ENCODE measurements at regions not wholly inside any gene's neighbourhood (a gene's known extent, or its start where the extent isn't known, plus 50 kb on each side); places are given as distances from the start of the nearest gene placed in this dataset.

DNA sequence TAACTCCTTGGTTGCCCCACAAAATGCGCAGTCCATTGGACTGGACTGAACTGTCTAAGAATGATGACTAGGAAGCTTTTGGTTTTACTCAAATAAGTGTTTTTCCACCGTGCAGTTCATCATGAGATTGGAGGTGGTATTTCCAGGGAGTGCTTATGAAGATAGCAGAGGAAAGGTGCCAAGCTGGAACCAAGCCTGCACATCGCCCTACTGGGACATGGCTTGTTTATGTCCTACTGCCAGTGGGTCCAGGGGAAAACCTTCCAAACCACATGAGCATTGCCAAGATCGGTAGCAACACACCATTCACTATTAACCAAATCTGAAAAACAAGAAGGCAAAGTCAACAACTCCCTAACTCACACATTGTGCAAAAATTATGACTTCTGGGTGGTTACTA lies 54.7 kb upstream of the DSCAM start:
- Mint-ChIP-seq H3K4me1 (ENCODE audit: low read depth in 2 of 2) (no peaks in the 10 kb centered on the region), H3K9me3 (peaks cover 7% of the 10 kb centered on the region), H3K4me3 (no peak overlapping the region), H3K27me3 (no peaks in the 10 kb centered on the region), H3K36me3 (peaks cover under 1% of the 10 kb centered on the region), H3K27ac (no peak overlapping the region)
- no peak for DNase-seq (ENCODE audit: low spot score)
- no peak for ATAC-seq

DNA sequence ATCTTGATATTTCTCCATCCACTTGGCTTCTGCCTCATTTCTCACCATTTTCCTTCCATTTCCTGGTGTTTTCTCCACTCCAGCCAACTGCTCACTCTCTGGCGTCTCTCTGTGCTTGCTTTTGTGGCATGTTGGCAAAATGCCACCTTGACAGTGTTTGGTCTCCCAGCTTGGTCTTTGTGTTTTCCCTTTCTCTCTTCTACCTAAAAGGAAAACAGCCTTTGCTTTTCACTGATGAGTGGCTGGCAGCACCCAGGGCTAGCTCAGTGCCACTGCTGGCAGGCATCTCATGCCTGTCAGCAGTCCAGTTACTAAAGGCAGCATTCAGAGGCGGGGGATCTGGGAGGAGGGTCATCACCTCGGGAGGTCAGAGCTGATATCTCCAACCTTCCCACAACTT lies 55.3 kb upstream of the DSCAM start:
- Mint-ChIP-seq H3K27ac (no peak overlapping the region), H3K4me1 (ENCODE audit: low read depth in 2 of 2) (no peaks in the 10 kb centered on the region), H3K9me3 (peaks cover 4% of the 10 kb centered on the region), H3K4me3 (no peak overlapping the region), H3K36me3 (no peaks in the 10 kb centered on the region), H3K27me3 (no peaks in the 10 kb centered on the region)
- ATAC-seq (no peak), DNase-seq (ENCODE audit: low spot score) (no peak)

DNA sequence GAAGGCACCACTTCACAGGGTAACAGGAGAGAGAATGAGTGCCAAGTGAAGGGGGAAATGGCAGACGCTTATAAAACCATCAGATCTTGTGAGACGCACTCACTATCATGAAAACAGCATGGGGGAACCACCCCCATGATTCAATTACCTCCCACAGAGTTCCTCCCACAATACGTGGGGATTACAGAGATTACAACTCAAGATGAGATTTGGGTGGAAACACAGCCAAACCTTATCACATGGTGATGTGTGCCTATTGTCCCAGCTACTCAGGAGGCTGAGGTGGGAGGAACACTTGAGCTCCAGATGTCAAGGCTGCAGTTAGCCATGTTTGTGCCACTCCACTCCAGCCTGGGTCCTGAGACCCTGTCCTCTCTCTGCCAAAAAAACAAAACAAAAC lies 56.0 kb upstream of the DSCAM start:
- Mint-ChIP-seq H3K36me3 (no peaks in the 10 kb centered on the region), H3K4me1 (ENCODE audit: low read depth in 2 of 2) (no peaks in the 10 kb centered on the region), H3K4me3 (no peak overlapping the region), H3K27me3 (no peaks in the 10 kb centered on the region), H3K9me3 (peaks cover 4% of the 10 kb centered on the region), H3K27ac (no peak overlapping the region)
- DNase-seq (ENCODE audit: low spot score): no peak
- ATAC-seq: no peak

GRCh38 chr21:40905251-40905650 lies 58.3 kb upstream of the DSCAM start:
- H3K9me3 Mint-ChIP-seq: peaks cover 1% of the 10 kb centered on the region
- H3K4me1 Mint-ChIP-seq (ENCODE audit: low read depth in 2 of 2): no peaks in the 10 kb centered on the region
- ATAC-seq (no peak), DNase-seq (ENCODE audit: low spot score) (no peak)
- no peaks in the 10 kb centered on the region for H3K27me3 Mint-ChIP-seq
- no peak overlapping the region for H3K4me3 Mint-ChIP-seq
- no peak overlapping the region for H3K27ac Mint-ChIP-seq
- H3K36me3 Mint-ChIP-seq: no peaks in the 10 kb centered on the region

- ATAC-seq (no peak), DNase-seq (ENCODE audit: low spot score) (no peak)
- H3K4me1 Mint-ChIP-seq (ENCODE audit: low read depth in 2 of 2): no peaks in the 10 kb centered on the region
- peaks cover 12% of the 10 kb centered on the region for H3K9me3 Mint-ChIP-seq
- H3K36me3 Mint-ChIP-seq: peaks cover 9% of the 10 kb centered on the region
- H3K4me3 Mint-ChIP-seq: no peak overlapping the region
- peaks cover 0 to 2% of the 10 kb centered on the region in 2 donors for H3K27me3 Mint-ChIP-seq
- no peak overlapping the region for H3K27ac Mint-ChIP-seq
Observed at GRCh38 chr21:40912375-40912774, 65.4 kb upstream of the DSCAM start.

GRCh38 chr21:40915114-40915513 lies 68.2 kb upstream of the DSCAM start:
- Mint-ChIP-seq H3K36me3 (peaks cover 9% of the 10 kb centered on the region), H3K4me1 (ENCODE audit: low read depth in 2 of 2) (no peaks in the 10 kb centered on the region), H3K4me3 (no peak overlapping the region), H3K27ac (no peak overlapping the region), H3K27me3 (peaks cover 0 to 2% of the 10 kb centered on the region in 2 donors), H3K9me3 (peaks cover 12% of the 10 kb centered on the region)
- no peak for DNase-seq (ENCODE audit: low spot score)
- no peak for ATAC-seq

- Mint-ChIP-seq H3K36me3 (no peaks in the 10 kb centered on the region), H3K4me1 (ENCODE audit: low read depth in 2 of 2) (no peaks in the 10 kb centered on the region), H3K9me3 (peaks cover 6% of the 10 kb centered on the region), H3K27me3 (no peaks in the 10 kb centered on the region), H3K4me3 (no peak overlapping the region), H3K27ac (no peak overlapping the region)
- no peak for ATAC-seq
- DNase-seq (ENCODE audit: low spot score): no peak
Observed at GRCh38 chr21:40923407-40923806, 76.4 kb upstream of the DSCAM start.

DNA sequence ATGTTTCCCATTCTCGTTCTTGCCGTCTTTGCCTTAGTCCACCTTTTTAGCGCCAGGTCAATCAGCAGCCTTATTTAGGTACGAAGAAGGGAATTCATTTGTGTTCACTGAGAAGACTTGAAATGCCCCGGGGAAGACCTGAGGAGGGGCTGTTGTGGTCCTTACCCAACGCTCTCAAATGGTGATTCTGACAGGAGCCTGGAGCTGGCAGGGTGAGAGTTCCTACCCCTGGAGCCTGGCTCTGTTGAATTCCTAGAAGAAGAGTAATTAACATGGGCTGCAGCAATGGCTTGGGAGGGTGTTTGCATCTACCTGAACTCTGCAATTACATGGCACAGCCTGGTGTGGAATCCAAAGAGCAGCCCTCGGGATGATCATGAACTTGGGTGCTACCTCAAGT lies 76.9 kb upstream of the DSCAM start:
- Mint-ChIP-seq H3K4me3 (no peak overlapping the region), H3K27me3 (no peaks in the 10 kb centered on the region), H3K9me3 (peaks cover 7% of the 10 kb centered on the region), H3K4me1 (ENCODE audit: low read depth in 2 of 2) (no peaks in the 10 kb centered on the region), H3K27ac (no peak overlapping the region), H3K36me3 (no peaks in the 10 kb centered on the region)
- no peak for ATAC-seq
- DNase-seq (ENCODE audit: low spot score): no peak

DNA sequence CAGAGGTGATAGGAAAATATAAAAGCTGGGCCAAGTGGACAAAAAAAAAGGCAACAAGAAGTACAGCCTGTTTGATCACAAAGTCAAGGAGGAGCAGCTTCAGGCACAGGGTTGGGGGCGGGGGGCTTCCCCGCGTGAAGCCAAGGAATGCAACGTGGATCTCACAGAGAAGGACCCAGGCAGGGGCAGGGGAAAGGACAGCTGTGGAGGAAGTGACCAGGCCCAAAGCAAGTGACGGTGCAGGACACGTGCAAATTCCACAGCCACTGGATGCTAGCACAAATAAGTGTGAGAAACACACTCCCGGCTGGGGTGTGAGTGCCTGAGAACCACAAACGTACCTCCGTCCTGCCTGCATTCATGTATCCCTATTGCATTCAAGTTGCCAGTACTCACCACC lies 77.7 kb upstream of the DSCAM start:
- ATAC-seq (no peak), DNase-seq (ENCODE audit: low spot score) (no peak)
- H3K27ac Mint-ChIP-seq: no peak overlapping the region
- H3K36me3 Mint-ChIP-seq: peaks cover 4% of the 10 kb centered on the region
- H3K9me3 Mint-ChIP-seq: peaks cover 7% of the 10 kb centered on the region
- no peak overlapping the region for H3K4me3 Mint-ChIP-seq
- H3K27me3 Mint-ChIP-seq: no peaks in the 10 kb centered on the region
- H3K4me1 Mint-ChIP-seq (ENCODE audit: low read depth in 2 of 2): no peaks in the 10 kb centered on the region

- ATAC-seq (no peak), DNase-seq (ENCODE audit: low spot score) (no peak)
- no peak overlapping the region for H3K4me3 Mint-ChIP-seq
- H3K36me3 Mint-ChIP-seq: peaks cover 7% of the 10 kb centered on the region
- peaks cover 10% of the 10 kb centered on the region for H3K9me3 Mint-ChIP-seq
- H3K27ac Mint-ChIP-seq: no peak overlapping the region
- no peaks in the 10 kb centered on the region for H3K4me1 Mint-ChIP-seq (ENCODE audit: low read depth in 2 of 2)
- H3K27me3 Mint-ChIP-seq: no peaks in the 10 kb centered on the region
Observed at GRCh38 chr21:40926238-40926637, 79.3 kb upstream of the DSCAM start.

- Mint-ChIP-seq H3K4me1 (ENCODE audit: low read depth in 2 of 2) (no peaks in the 10 kb centered on the region), H3K27ac (no peak overlapping the region), H3K27me3 (no peaks in the 10 kb centered on the region), H3K9me3 (peaks cover 16% of the 10 kb centered on the region), H3K36me3 (peaks cover 7% of the 10 kb centered on the region), H3K4me3 (no peak overlapping the region)
- ATAC-seq: no peak
- DNase-seq (ENCODE audit: low spot score): no peak
Observed at GRCh38 chr21:40929833-40930232, 82.9 kb upstream of the DSCAM start.

GRCh38 chr21:40931197-40931596 lies 84.2 kb upstream of the DSCAM start:
- no peak for DNase-seq (ENCODE audit: low spot score)
- Mint-ChIP-seq H3K9me3 (peaks cover 16% of the 10 kb centered on the region), H3K4me1 (ENCODE audit: low read depth in 2 of 2) (no peaks in the 10 kb centered on the region), H3K27ac (no peak overlapping the region), H3K4me3 (no peak overlapping the region), H3K27me3 (no peaks in the 10 kb centered on the region), H3K36me3 (peaks cover 7% of the 10 kb centered on the region)
- no peak for ATAC-seq

- Mint-ChIP-seq H3K27me3 (no peaks in the 10 kb centered on the region), H3K4me1 (ENCODE audit: low read depth in 2 of 2) (no peaks in the 10 kb centered on the region), H3K4me3 (no peak overlapping the region), H3K36me3 (no peaks in the 10 kb centered on the region), H3K27ac (no peak overlapping the region), H3K9me3 (peaks cover 6% of the 10 kb centered on the region)
- ATAC-seq: no peak
- DNase-seq (ENCODE audit: low spot score): no peak
Observed at GRCh38 chr21:40936178-40936577, 89.2 kb upstream of the DSCAM start.

DNA sequence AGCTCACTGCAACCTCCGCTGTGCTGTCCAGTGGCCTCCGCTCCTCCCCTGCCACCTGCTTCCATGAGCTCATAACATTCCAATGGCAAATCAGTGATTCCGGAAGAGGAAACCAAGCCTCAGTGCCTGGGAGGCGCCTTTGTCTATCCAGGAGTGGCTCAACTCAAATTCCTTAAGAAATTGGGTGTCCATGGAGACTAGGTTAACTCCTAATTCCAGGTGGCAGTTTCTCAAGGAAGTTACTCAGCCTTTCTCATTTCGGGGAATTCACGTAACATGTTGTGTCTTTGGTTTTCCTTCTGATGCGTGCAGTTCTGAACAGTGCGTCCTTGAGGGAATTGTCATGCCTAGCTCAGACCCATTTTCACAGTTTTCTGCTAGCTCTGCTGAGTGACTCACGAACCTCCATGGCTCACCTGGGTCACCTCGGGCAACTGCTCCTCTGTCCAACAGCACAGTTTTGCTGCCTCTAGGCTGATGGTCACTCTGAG lies 89.9 kb upstream of the DSCAM start:
- H3K27ac Mint-ChIP-seq: no peak overlapping the region

GRCh38 chr21:40938078-40938477 lies 91.1 kb upstream of the DSCAM start:
- H3K4me1 Mint-ChIP-seq (ENCODE audit: low read depth in 2 of 2): no peaks in the 10 kb centered on the region
- no peak overlapping the region for H3K27ac Mint-ChIP-seq
- H3K36me3 Mint-ChIP-seq: no peaks in the 10 kb centered on the region
- H3K27me3 Mint-ChIP-seq: no peaks in the 10 kb centered on the region
- ATAC-seq: no peak
- H3K9me3 Mint-ChIP-seq: no peaks in the 10 kb centered on the region
- H3K4me3 Mint-ChIP-seq: no peak overlapping the region
- DNase-seq (ENCODE audit: low spot score): no peak

More for the DNA sequence above, 89.9 kb upstream of the DSCAM start:
- DNase-seq (ENCODE audit: low spot score) (no peak), ATAC-seq (no peak)
- no peaks in the 10 kb centered on the region for H3K4me1 Mint-ChIP-seq (ENCODE audit: low read depth in 2 of 2)
- H3K4me3 Mint-ChIP-seq: no peak overlapping the region
- H3K9me3 Mint-ChIP-seq: no peaks in the 10 kb centered on the region
- no peaks in the 10 kb centered on the region for H3K36me3 Mint-ChIP-seq
- H3K27me3 Mint-ChIP-seq: no peaks in the 10 kb centered on the region
